Trophoblast cell (in vitro differentiated cells and primary cell): ENCODE measurements at regions not wholly inside any gene's neighbourhood (a gene's known extent, or its start where the extent isn't known, plus 50 kb on each side); places are given as distances from the start of the nearest gene placed in this dataset.

Experiments used
- DNase-seq, 2 donors: peaks; one replicate each; pipeline ENCODE4 v3.0.0-alpha.2; 2016
- H2AFZ ChIP-seq: 2 replicates; pipeline ENCODE4 v1.6.1; 2013; ENCODE audit warnings: low read length, moderate library complexity, mild to moderate bottlenecking; ENCODE audit not compliant: insufficient read depth, poor library complexity
- H2AK5ac ChIP-seq: 2 replicates; pipeline ENCODE4 v1.6.1; 2013; ENCODE audit warnings: mild to moderate bottlenecking, low read length
- H2BK120ac ChIP-seq: 2 replicates; pipeline ENCODE4 v1.6.1; 2013; ENCODE audit warnings: low read length, mild to moderate bottlenecking, moderate library complexity; ENCODE audit not compliant: insufficient read depth, poor library complexity
- H2BK12ac ChIP-seq: 2 replicates; pipeline ENCODE4 v1.6.1; 2013; ENCODE audit warnings: mild to moderate bottlenecking, low read length, moderate library complexity
- H2BK5ac ChIP-seq: 2 replicates; pipeline ENCODE4 v1.6.1; 2013; ENCODE audit warnings: low read length, low read depth, moderate library complexity, mild to moderate bottlenecking; ENCODE audit not compliant: poor library complexity
- H3K14ac ChIP-seq: 2 replicates; pipeline ENCODE4 v1.6.1; 2013; ENCODE audit warnings: mild to moderate bottlenecking, low read length
- H3K18ac ChIP-seq: 2 replicates; pipeline ENCODE4 v1.6.1; 2013; ENCODE audit warnings: mild to moderate bottlenecking, low read length
- H3K23ac ChIP-seq: 2 replicates; pipeline ENCODE4 v1.6.1; 2013; ENCODE audit warnings: low read length
- H3K27ac ChIP-seq: 2 replicates; pipeline ENCODE4 v1.5.1; 2013; ENCODE audit warnings: low read depth, mild to moderate bottlenecking, inconsistent platforms, low read length, moderate library complexity
- H3K27me3 ChIP-seq: 2 replicates; pipeline ENCODE4 v1.6.1; 2013; ENCODE audit warnings: inconsistent platforms, mild to moderate bottlenecking, low read length, moderate library complexity; ENCODE audit not compliant: insufficient read depth
- H3K36me3 ChIP-seq, 2 experiments: 1 replicate in 1 of 2; 2 replicates in 1 of 2; pipeline ENCODE4 v1.6.1; 2013; ENCODE audit warnings: low read length in 2 of 2, mild to moderate bottlenecking in 2 of 2, moderate library complexity in 1 of 2; ENCODE audit not compliant: insufficient read depth in 2 of 2, control insufficient read depth in 1 of 2
- H3K4ac ChIP-seq: 2 replicates; pipeline ENCODE4 v1.6.1; 2013; ENCODE audit warnings: low read depth, mild to moderate bottlenecking, low read length, moderate library complexity
- H3K4me1 ChIP-seq, 2 experiments: 1 replicate in 1 of 2; 2 replicates in 1 of 2; pipeline ENCODE4 v1.6.1; 2013; ENCODE audit warnings: low read length in 2 of 2, mild to moderate bottlenecking in 2 of 2, moderate library complexity in 1 of 2; ENCODE audit not compliant: insufficient read depth in 2 of 2, control insufficient read depth in 1 of 2
- H3K4me2 ChIP-seq: 2 replicates; pipeline ENCODE4 v1.6.1; 2013; ENCODE audit warnings: inconsistent platforms, mild to moderate bottlenecking, low read length, moderate library complexity
- H3K4me3 ChIP-seq: 2 replicates; pipeline ENCODE4 v1.5.1; 2013; ENCODE audit warnings: mild to moderate bottlenecking, low read depth, low read length, inconsistent platforms
- H3K79me1 ChIP-seq: one replicate; pipeline ENCODE4 v1.6.1; 2013; ENCODE audit warnings: low read length
- H3K79me2 ChIP-seq: 2 replicates; pipeline ENCODE4 v1.6.1; 2013; ENCODE audit warnings: low read length, mild to moderate bottlenecking; ENCODE audit not compliant: control insufficient read depth, insufficient read depth, poor library complexity
- H3K9ac ChIP-seq: 2 replicates; pipeline ENCODE4 v1.6.1; 2013; ENCODE audit warnings: mild to moderate bottlenecking, low read length
- H3K9me3 ChIP-seq: 2 replicates; pipeline ENCODE4 v1.6.1; 2013; ENCODE audit warnings: low read depth, mild to moderate bottlenecking, control low read depth, inconsistent platforms, low read length; ENCODE audit not compliant: insufficient read depth
- H4K12ac ChIP-seq: 2 replicates; pipeline ENCODE4 v1.6.1; 2013; ENCODE audit warnings: low read depth, mild to moderate bottlenecking, low read length, moderate library complexity
- H4K8ac ChIP-seq: 2 replicates; pipeline ENCODE4 v1.6.1; 2013; ENCODE audit warnings: low read depth, mild to moderate bottlenecking, low read length, moderate library complexity
- H4K91ac ChIP-seq: one replicate; pipeline ENCODE4 v1.6.1; 2013; ENCODE audit warnings: low read depth, mild to moderate bottlenecking, low read length, moderate library complexity
- WGBS: extraction: QIAGEN DNeasy Blood & Tissue Kit; methylation state at CpG from one replicate; pipeline ENCODE4 v1.1.7; 2013; ENCODE audit warnings: missing lambda C conversion rate; ENCODE audit not compliant: insufficient read length, insufficient coverage; ENCODE audit errors: extremely low coverage; 5-methylcytosine and 5-hydroxymethylcytosine counted together

- Histone ChIP-seq H3K4me3 (no peak overlapping the region), H2AFZ (no peak overlapping the region), H4K12ac (no peak overlapping the region), H2BK12ac (no peak overlapping the region), H3K4me1 (peaks cover 25 to 28% of the 10 kb centered on the region in 2 experiments), H4K91ac (no peak overlapping the region), H3K4me2 (no peak overlapping the region), H3K79me1 (peaks cover 60% of the 10 kb centered on the region), H3K36me3 (peaks cover 15 to 22% of the 10 kb centered on the region in 2 experiments), H3K14ac (no peak overlapping the region), H2BK5ac (peak overlapping the region; percentile 98), H3K18ac (no peak overlapping the region), H3K9me3 (no peaks in the 10 kb centered on the region), H3K23ac (no peak overlapping the region), H4K8ac (no peak overlapping the region), H3K27ac (peak overlapping the region; percentile 97), H2BK120ac (peak overlapping the region; percentile 98), H3K79me2 (peaks cover 17% of the 10 kb centered on the region), H3K9ac (no peak overlapping the region), H2AK5ac (no peak overlapping the region), H3K27me3 (no peaks in the 10 kb centered on the region), H3K4ac (no peak overlapping the region)
- no peak for DNase-seq
- no CpG with 5 or more reads among the region's 5 CpGs for WGBS
Measured at GRCh38 chr15:62781081-62781497, 261.5 kb upstream of the TPM1 start.

- peak overlapping the region; percentile 98 for H4K91ac ChIP-seq
- peaks cover 14 to 19% of the 10 kb centered on the region in 2 experiments for H3K36me3 ChIP-seq
- no CpG with 5 or more reads among the region's 11 CpGs for WGBS
- H3K4ac ChIP-seq = peak overlapping the region; percentile 53
- H3K14ac ChIP-seq = peak overlapping the region; percentile 91
- H4K12ac ChIP-seq = no peak overlapping the region
- H2AK5ac ChIP-seq = peak overlapping the region; percentile 4
- H2BK120ac ChIP-seq = peak overlapping the region; percentile 92
- peak overlapping the region; percentile 61 for H2BK12ac ChIP-seq
- no peaks in the 10 kb centered on the region for H3K27me3 ChIP-seq
- peaks cover 17% of the 10 kb centered on the region for H3K79me2 ChIP-seq
- no peak overlapping the region for H2AFZ ChIP-seq
- no peak overlapping the region for H3K4me2 ChIP-seq
- no peak overlapping the region for H3K23ac ChIP-seq
- peak overlapping the region; percentile 95 for H3K18ac ChIP-seq
- no peak overlapping the region for H3K4me3 ChIP-seq
- peak overlapping the region; percentile 79 for H4K8ac ChIP-seq
- peak overlapping the region; percentile 99 for H2BK5ac ChIP-seq
- H3K27ac ChIP-seq = peak overlapping the region; percentile 100
- H3K9me3 ChIP-seq = no peaks in the 10 kb centered on the region
- DNase-seq = peak; percentile 94
- H3K79me1 ChIP-seq = peaks cover 65% of the 10 kb centered on the region
- H3K9ac ChIP-seq = no peak overlapping the region
- peaks cover 25 to 28% of the 10 kb centered on the region in 2 experiments for H3K4me1 ChIP-seq
Measured at GRCh38 chr15:62782071-62782841, 260.3 kb upstream of the TPM1 start.

DNA sequence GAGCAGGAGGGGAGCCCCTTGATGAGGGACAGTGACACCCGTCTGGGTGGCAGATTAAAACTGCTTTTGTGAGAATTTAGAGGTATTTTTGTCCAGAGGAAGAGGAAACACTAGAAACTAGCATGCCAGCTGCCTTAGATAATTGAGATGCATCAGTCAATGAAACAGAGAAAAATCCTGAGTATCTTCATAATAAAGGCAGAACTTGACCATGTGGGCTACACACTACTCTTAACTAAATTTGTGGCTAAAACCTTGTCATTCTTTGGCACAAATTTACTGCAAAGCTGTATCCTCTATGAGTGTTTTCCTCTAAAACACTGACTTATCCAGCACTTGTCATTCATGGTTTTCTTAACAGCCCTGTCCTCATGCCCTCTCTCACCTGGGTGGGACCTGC is 259.7 kb upstream of the TPM1 start:
- peak overlapping the region; percentile 35 for H3K9ac ChIP-seq
- H4K12ac ChIP-seq = peak overlapping the region; percentile 93
- H3K9me3 ChIP-seq = no peaks in the 10 kb centered on the region
- peak overlapping the region; percentile 99 for H3K18ac ChIP-seq
- WGBS = no CpG with 5 or more reads among the region's 1 CpG
- H4K91ac ChIP-seq = peak overlapping the region; percentile 100
- peak overlapping the region; percentile 99 for H4K8ac ChIP-seq
- DNase-seq = peak in 1 of 2 donors; percentile 57
- H2BK12ac ChIP-seq = peak overlapping the region; percentile 100
- H2BK5ac ChIP-seq = peak overlapping the region; percentile 100
- H3K4ac ChIP-seq = peak overlapping the region; percentile 99
- H3K27me3 ChIP-seq = no peaks in the 10 kb centered on the region
- no peak overlapping the region for H3K23ac ChIP-seq
- peak overlapping the region; percentile 96 for H2AFZ ChIP-seq
- H3K36me3 ChIP-seq = peaks cover 14 to 19% of the 10 kb centered on the region in 2 experiments
- peaks cover 25 to 28% of the 10 kb centered on the region in 2 experiments for H3K4me1 ChIP-seq
- H3K14ac ChIP-seq = peak overlapping the region; percentile 100
- H3K4me3 ChIP-seq = no peak overlapping the region
- peak overlapping the region; percentile 100 for H2BK120ac ChIP-seq
- no peak overlapping the region for H3K4me2 ChIP-seq
- peak overlapping the region; percentile 100 for H3K27ac ChIP-seq
- H2AK5ac ChIP-seq = peak overlapping the region; percentile 100
- H3K79me2 ChIP-seq = peaks cover 17% of the 10 kb centered on the region
- peaks cover 68% of the 10 kb centered on the region for H3K79me1 ChIP-seq

DNA sequence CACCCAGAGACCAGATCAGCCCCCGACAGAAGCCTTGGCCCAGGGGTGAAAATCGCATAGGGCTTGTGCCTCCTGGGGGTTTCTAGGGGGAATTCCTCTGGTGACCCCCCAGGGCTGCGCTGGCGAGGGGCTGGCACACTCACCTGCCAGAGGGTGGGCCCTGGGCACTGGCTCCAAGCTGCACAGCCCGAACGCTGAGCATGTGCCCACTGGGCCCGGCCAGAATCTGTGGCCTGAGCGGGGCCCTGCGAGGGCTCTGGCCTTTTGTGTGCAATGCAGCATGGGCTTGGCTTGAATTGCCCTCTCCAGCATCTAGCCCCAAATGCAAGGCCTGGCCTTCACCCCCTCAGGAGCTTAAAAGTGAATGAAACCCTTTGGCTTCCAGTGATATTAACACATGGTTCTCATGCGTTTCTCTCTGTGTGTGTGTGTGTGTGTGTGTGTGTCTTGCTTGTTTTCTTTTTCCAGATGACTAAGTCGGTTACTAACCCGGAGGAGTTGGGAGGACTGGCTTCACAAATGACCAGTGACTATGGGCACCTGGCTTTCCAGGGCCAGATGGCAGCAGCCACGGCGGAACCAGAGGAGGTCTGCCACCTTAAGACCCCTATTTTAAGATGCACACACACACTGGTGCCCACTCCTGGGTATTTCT is 259.1 kb upstream of the TPM1 start:
- peak overlapping the region; percentile 35 for H3K9ac ChIP-seq
- H3K4ac ChIP-seq = peak overlapping the region; percentile 99
- peak; percentile 27 to 46 for DNase-seq
- H2BK5ac ChIP-seq = peak overlapping the region; percentile 100
- peak overlapping the region; percentile 99 for H4K8ac ChIP-seq
- H3K79me2 ChIP-seq = peaks cover 17% of the 10 kb centered on the region
- H3K4me2 ChIP-seq = no peak overlapping the region
- H3K14ac ChIP-seq = peak overlapping the region; percentile 100
- H2AK5ac ChIP-seq = peak overlapping the region; percentile 100
- peak overlapping the region; percentile 96 for H2AFZ ChIP-seq
- peak overlapping the region; percentile 99 for H3K18ac ChIP-seq
- H4K91ac ChIP-seq = peak overlapping the region; percentile 100
- H3K23ac ChIP-seq = no peak overlapping the region
- no peaks in the 10 kb centered on the region for H3K27me3 ChIP-seq
- peaks cover 69% of the 10 kb centered on the region for H3K79me1 ChIP-seq
- peak overlapping the region; percentile 93 for H4K12ac ChIP-seq
- peak overlapping the region; percentile 100 for H2BK12ac ChIP-seq
- peak overlapping the region; percentile 100 for H2BK120ac ChIP-seq
- H3K4me3 ChIP-seq = no peak overlapping the region
- H3K36me3 ChIP-seq = peaks cover 14 to 18% of the 10 kb centered on the region in 2 experiments
- WGBS = no CpG with 5 or more reads among the region's 14 CpGs
- no peaks in the 10 kb centered on the region for H3K9me3 ChIP-seq
- peak overlapping the region; percentile 100 for H3K27ac ChIP-seq
- peaks cover 25 to 28% of the 10 kb centered on the region in 2 experiments for H3K4me1 ChIP-seq
